ENCODE measurements at regions not wholly inside any gene's neighbourhood (a gene's known extent, or its start where the extent isn't known, plus 50 kb on each side); places are given as distances from the start of the nearest gene placed in this dataset.

DNA sequence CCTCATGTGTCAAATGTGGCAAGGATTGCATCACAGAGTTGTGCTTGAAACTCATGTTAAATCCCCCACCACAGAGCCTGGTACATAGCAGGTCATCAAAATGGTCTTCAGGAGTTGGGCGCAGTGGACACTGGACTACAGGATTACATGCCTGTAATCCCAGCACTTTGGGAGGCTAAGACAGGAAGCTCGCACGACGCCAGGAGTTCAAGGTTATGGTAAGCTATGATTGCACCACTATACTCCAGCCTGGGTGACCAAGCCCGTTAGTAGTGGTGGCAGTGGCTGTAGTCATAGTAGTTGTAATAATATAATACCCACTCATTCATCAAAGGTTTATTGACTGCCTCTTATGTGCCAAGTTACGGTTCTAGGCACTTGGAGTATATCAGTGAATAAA is 123.4 kb upstream of the IRF2BP2 start:
- TF ChIP-seq SRF (IDR thresholded peaks at IDR 0.05; ENCODE audit: low read depth) = no peak
- TF ChIP-seq, protein P1, sequence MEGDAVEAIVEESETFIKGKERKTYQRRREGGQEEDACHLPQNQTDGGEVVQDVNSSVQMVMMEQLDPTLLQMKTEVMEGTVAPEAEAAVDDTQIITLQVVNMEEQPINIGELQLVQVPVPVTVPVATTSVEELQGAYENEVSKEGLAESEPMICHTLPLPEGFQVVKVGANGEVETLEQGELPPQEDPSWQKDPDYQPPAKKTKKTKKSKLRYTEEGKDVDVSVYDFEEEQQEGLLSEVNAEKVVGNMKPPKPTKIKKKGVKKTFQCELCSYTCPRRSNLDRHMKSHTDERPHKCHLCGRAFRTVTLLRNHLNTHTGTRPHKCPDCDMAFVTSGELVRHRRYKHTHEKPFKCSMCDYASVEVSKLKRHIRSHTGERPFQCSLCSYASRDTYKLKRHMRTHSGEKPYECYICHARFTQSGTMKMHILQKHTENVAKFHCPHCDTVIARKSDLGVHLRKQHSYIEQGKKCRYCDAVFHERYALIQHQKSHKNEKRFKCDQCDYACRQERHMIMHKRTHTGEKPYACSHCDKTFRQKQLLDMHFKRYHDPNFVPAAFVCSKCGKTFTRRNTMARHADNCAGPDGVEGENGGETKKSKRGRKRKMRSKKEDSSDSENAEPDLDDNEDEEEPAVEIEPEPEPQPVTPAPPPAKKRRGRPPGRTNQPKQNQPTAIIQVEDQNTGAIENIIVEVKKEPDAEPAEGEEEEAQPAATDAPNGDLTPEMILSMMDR (IDR thresholded peaks at IDR 0.05 in 2 of 3, conservative IDR thresholded peaks at IDR 0.05 in 1 of 3; ENCODE audit: borderline replicate concordance in 1 of 3, insufficient read depth in 1 of 3, low read depth in 2 of 3, low read length in 2 of 3) = no peak
- TF ChIP-seq ZFX (IDR thresholded peaks at IDR 0.05) = no peak
- no peak for TF ChIP-seq TCF7L2 (IDR thresholded peaks at IDR 0.05; ENCODE audit: borderline replicate concordance, extremely low read depth, insufficient read depth, insufficient read length)
- no peak for TF ChIP-seq EGR1 (IDR thresholded peaks at IDR 0.05; ENCODE audit: low read depth)
- no peak for TF ChIP-seq POLR2AphosphoS5 (IDR thresholded peaks at IDR 0.05; ENCODE audit: low read depth, low read length)
- TF ChIP-seq SP1 (IDR thresholded peaks at IDR 0.05; ENCODE audit: low read depth) = no peak
- no peak for TF ChIP-seq POLR2A (IDR thresholded peaks at IDR 0.05; ENCODE audit: borderline replicate concordance, extremely low read depth, insufficient read depth, insufficient read length)
- TF ChIP-seq, protein P2, sequence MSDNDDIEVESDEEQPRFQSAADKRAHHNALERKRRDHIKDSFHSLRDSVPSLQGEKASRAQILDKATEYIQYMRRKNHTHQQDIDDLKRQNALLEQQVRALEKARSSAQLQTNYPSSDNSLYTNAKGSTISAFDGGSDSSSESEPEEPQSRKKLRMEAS (IDR thresholded peaks at IDR 0.05) = no peak
- TF ChIP-seq CEBPB (IDR thresholded peaks at IDR 0.05; ENCODE audit: low read depth) = no peak
- no peak for TF ChIP-seq ZNF274 (IDR thresholded peaks at IDR 0.05; ENCODE audit: low read depth, low read length)
